ENCODE measurements at regions not wholly inside any gene's neighbourhood (a gene's known extent, or its start where the extent isn't known, plus 50 kb on each side); places are given as distances from the start of the nearest gene placed in this dataset.

- DNase-seq (ENCODE audit: low read depth, low spot score): no peak
- no peak overlapping the region for H3K4me3 ChIP-seq
- H3K36me3 ChIP-seq (ENCODE audit: insufficient read depth, low read length): no peaks in the 10 kb centered on the region
- no peak overlapping the region for H3K27ac ChIP-seq
- TF ChIP-seq FOXP2 (optimal IDR thresholded peaks at IDR 0.05; ENCODE audit: control extremely low read depth, extremely low read length, insufficient read depth) (no peak), POLR2AphosphoS5 (IDR thresholded peaks at IDR 0.05; ENCODE audit: borderline replicate concordance, low read depth, low read length) (no peak), EZH2 (IDR thresholded peaks at IDR 0.05) (no peak)
- H3K9me3 ChIP-seq (ENCODE audit: low read depth, low read length): no peaks in the 10 kb centered on the region
- H3K9ac ChIP-seq (ENCODE audit: insufficient read length): no peak overlapping the region
These were observed 54.9 kb upstream of the TAB3 start for GRCh38 chrX:30943984-30944383.

- H3K9ac ChIP-seq (ENCODE audit: insufficient read length): no peak overlapping the region
- TF ChIP-seq POLR2AphosphoS5 (IDR thresholded peaks at IDR 0.05; ENCODE audit: borderline replicate concordance, low read depth, low read length) (no peak), FOXP2 (optimal IDR thresholded peaks at IDR 0.05; ENCODE audit: control extremely low read depth, extremely low read length, insufficient read depth) (no peak), EZH2 (IDR thresholded peaks at IDR 0.05) (no peak)
- H3K4me3 ChIP-seq: no peak overlapping the region
- H3K9me3 ChIP-seq (ENCODE audit: low read depth, low read length): no peaks in the 10 kb centered on the region
- H3K36me3 ChIP-seq (ENCODE audit: insufficient read depth, low read length): no peaks in the 10 kb centered on the region
- no peak overlapping the region for H3K27ac ChIP-seq
- no peak for DNase-seq (ENCODE audit: low read depth, low spot score)
These were observed 52.8 kb upstream of the TAB3 start for GRCh38 chrX:30941898-30942297.

GRCh38 chrX:30939928-30940327 is 50.9 kb upstream of the TAB3 start:
- Histone ChIP-seq H3K9ac (ENCODE audit: insufficient read length) (no peak overlapping the region), H3K4me3 (no peak overlapping the region), H3K9me3 (ENCODE audit: low read depth, low read length) (no peaks in the 10 kb centered on the region), H3K27ac (no peak overlapping the region), H3K36me3 (ENCODE audit: insufficient read depth, low read length) (no peaks in the 10 kb centered on the region)
- no peak for DNase-seq (ENCODE audit: low read depth, low spot score)
- TF ChIP-seq POLR2AphosphoS5 (IDR thresholded peaks at IDR 0.05; ENCODE audit: borderline replicate concordance, low read depth, low read length) (no peak), EZH2 (IDR thresholded peaks at IDR 0.05) (no peak), FOXP2 (optimal IDR thresholded peaks at IDR 0.05; ENCODE audit: control extremely low read depth, extremely low read length, insufficient read depth) (no peak)
